IMR-90 (cell line): ENCODE measurements at regions not wholly inside any gene's neighbourhood (a gene's known extent, or its start where the extent isn't known, plus 50 kb on each side); places are given as distances from the start of the nearest gene placed in this dataset.

Experiments used
- ATAC-seq: fragments of 200-7000 bp; cut with Tn5 transposase; 2 replicates; pipeline ENCODE4 v1.9.1; 2020; ENCODE audit warnings: low read depth, mild to moderate bottlenecking, moderate library complexity
- BruUV-seq: library from RNA; stranded (reverse); fragments of 400-500 nt; replicated peaks from 2 replicates; lab custom pipeline; 2021; lab: Mats Ljungman, UMichigan
- CTCF ChIA-PET: fragments of 300-600 bp; formaldehyde crosslinking; extraction: SDS; loops from one replicate; lab custom pipeline; 2021; ENCODE audit warnings: antibody characterized with exemption; lab: Yijun Ruan, JAX
- POLR2A ChIA-PET: fragments of 300-600 bp; sonication (Branson Sonifier 250); formaldehyde crosslinking; loops from one replicate; lab custom pipeline; 2022; ENCODE audit warnings: antibody characterized with exemption; ENCODE audit not compliant: unreplicated experiment; lab: Charles Lee
- DNase-seq: peaks from one replicate; pipeline ENCODE4 v3.0.0; 2013
- H2AFZ ChIP-seq: replicated peaks from 2 replicates; pipeline ENCODE3; 2013; ENCODE audit warnings: low read length, mild to moderate bottlenecking; ENCODE audit not compliant: poor library complexity
- H2AK5ac ChIP-seq: 2 replicates; pipeline ENCODE4 v1.6.1; 2013; ENCODE audit warnings: low read depth, low read length, inconsistent platforms
- H2AK9ac ChIP-seq: replicated peaks from 2 replicates; pipeline ENCODE3; 2013; ENCODE audit warnings: mild to moderate bottlenecking, low read depth, low read length, moderate library complexity; ENCODE audit not compliant: poor library complexity
- H2BK120ac ChIP-seq: 2 replicates; pipeline ENCODE4 v1.6.1; 2013; ENCODE audit warnings: low read depth, low read length, inconsistent platforms
- H2BK15ac ChIP-seq: 3 replicates; pipeline ENCODE4 v1.6.1; 2013; ENCODE audit warnings: low read depth, low read length, inconsistent platforms
- H2BK20ac ChIP-seq: 2 replicates; pipeline ENCODE4 v1.6.1; 2013; ENCODE audit warnings: low read depth, mild to moderate bottlenecking, inconsistent platforms, low read length, moderate library complexity
- H2BK5ac ChIP-seq: 2 replicates; pipeline ENCODE4 v1.6.1; 2013; ENCODE audit warnings: mild to moderate bottlenecking, low read depth, low read length, inconsistent platforms; ENCODE audit not compliant: poor library complexity, severe bottlenecking
- H3K14ac ChIP-seq: replicated peaks from 2 replicates; pipeline ENCODE4 v1.6.1; 2013; ENCODE audit warnings: low read depth, low read length, inconsistent platforms
- H3K18ac ChIP-seq: 2 replicates; pipeline ENCODE4 v1.6.1; 2013; ENCODE audit warnings: low read depth, low read length, control low read depth
- H3K23ac ChIP-seq: 2 replicates; pipeline ENCODE4 v1.6.1; 2013; ENCODE audit warnings: low read depth, low read length, inconsistent platforms
- H3K27ac ChIP-seq: 2 replicates; pipeline ENCODE4 v1.5.1; 2013; ENCODE audit warnings: mild to moderate bottlenecking, control low read depth, low read length; ENCODE audit not compliant: insufficient read depth
- H3K27me3 ChIP-seq: 2 replicates; pipeline ENCODE4 v1.6.1; 2013; ENCODE audit warnings: low read length; ENCODE audit not compliant: control insufficient read depth, insufficient read depth
- H3K36me3 ChIP-seq: 2 replicates; pipeline ENCODE4 v1.6.1; 2013; ENCODE audit warnings: low read length, mixed read lengths; ENCODE audit not compliant: control insufficient read depth, insufficient read depth
- H3K4ac ChIP-seq: 2 replicates; pipeline ENCODE4 v1.6.1; 2013; ENCODE audit warnings: low read depth, low read length, inconsistent platforms
- H3K4me1 ChIP-seq: 2 replicates; pipeline ENCODE4 v1.6.1; 2013; ENCODE audit warnings: low read length, mixed read lengths; ENCODE audit not compliant: control insufficient read depth, insufficient read depth
- H3K4me2 ChIP-seq: 2 replicates; pipeline ENCODE4 v1.6.1; 2013; ENCODE audit warnings: low read depth, mild to moderate bottlenecking, control low read depth, low read length, moderate library complexity
- H3K4me3 ChIP-seq: 2 replicates; pipeline ENCODE4 v1.5.1; 2013; ENCODE audit warnings: low read depth, mild to moderate bottlenecking, control low read depth, low read length, moderate library complexity; ENCODE audit not compliant: insufficient read depth
- H3K56ac ChIP-seq: 2 replicates; pipeline ENCODE4 v1.6.1; 2013; ENCODE audit warnings: low read length, inconsistent platforms; ENCODE audit not compliant: insufficient read depth; ENCODE audit errors: extremely low read depth
- H3K79me1 ChIP-seq, 2 experiments: 2 replicates each; pipeline ENCODE4 v1.6.1; 2013; ENCODE audit warnings: low read length in 2 of 2, inconsistent platforms in 1 of 2, low read depth in 1 of 2
- H3K9ac ChIP-seq: 2 replicates; pipeline ENCODE4 v1.6.1; 2013; ENCODE audit warnings: low read depth, low read length, control low read depth
- H3K9me1 ChIP-seq: 2 replicates; pipeline ENCODE4 v1.6.1; 2013; ENCODE audit warnings: low read length, inconsistent platforms; ENCODE audit not compliant: insufficient read depth
- H3K9me3 ChIP-seq: 2 replicates; pipeline ENCODE4 v1.6.1; 2013; ENCODE audit warnings: low read length; ENCODE audit not compliant: control insufficient read depth, insufficient read depth
- H4K20me1 ChIP-seq: 2 replicates; pipeline ENCODE4 v1.6.1; 2013; ENCODE audit warnings: low read length, inconsistent platforms; ENCODE audit not compliant: insufficient read depth
- H4K5ac ChIP-seq: 2 replicates; pipeline ENCODE4 v1.6.1; 2013; ENCODE audit warnings: mild to moderate bottlenecking, low read depth, low read length, control low read depth
- H4K8ac ChIP-seq, 2 experiments: 2 replicates each; pipeline ENCODE4 v1.6.1; 2013; ENCODE audit warnings: low read depth in 2 of 2, low read length in 2 of 2, control low read depth in 1 of 2, inconsistent platforms in 1 of 2
- H4K91ac ChIP-seq: 2 replicates; pipeline ENCODE4 v1.6.1; 2013; ENCODE audit warnings: low read depth, low read length, inconsistent platforms; ENCODE audit not compliant: insufficient read depth
- ELK1 ChIP-seq: fragments of 150-350 bp; IDR thresholded peaks from 2 replicates; pipeline ENCODE4 v1.6.1; 2016; ENCODE audit warnings: low read depth, mild to moderate bottlenecking, low read length, moderate library complexity, borderline replicate concordance
- MXI1 ChIP-seq: IDR thresholded peaks from 2 replicates; pipeline ENCODE4 v1.6.1; 2012; ENCODE audit warnings: low read depth, mild to moderate bottlenecking, low read length, moderate library complexity, borderline replicate concordance
- RCOR1 ChIP-seq: IDR thresholded peaks from 2 replicates; pipeline ENCODE4 v1.6.1; 2012; ENCODE audit warnings: mild to moderate bottlenecking, low read length, improper control_type of control experiment; ENCODE audit not compliant: insufficient replicate concordance
- RFX5 ChIP-seq: IDR thresholded peaks from 2 replicates; pipeline ENCODE4 v1.8.0; 2012; ENCODE audit warnings: low read depth, mild to moderate bottlenecking, low read length, moderate library complexity
- WGBS, 2 experiments: methylation state at CpG; one replicate each; pipeline versions ENCODE4 v1.1.5 to v1.1.7; 2013; ENCODE audit warnings: missing lambda C conversion rate in 2 of 2; ENCODE audit not compliant: insufficient read length in 1 of 2; ENCODE audit errors: extremely low coverage in 2 of 2; 5-methylcytosine and 5-hydroxymethylcytosine counted together
- dilution Hi-C: fragments of 300-500 bp; cut with HindIII; formaldehyde crosslinking; loops from one replicate; pipeline ENCODE4 v1.14.3; 2018; ENCODE audit warnings: low sequenced_read_pairs; ENCODE audit not compliant: unreplicated experiment
- in situ Hi-C: fragments of 300-500 bp; cut with MboI; formaldehyde crosslinking; loops from 3 replicates; pipeline ENCODE4 v1.14.3; 2019; ENCODE audit warnings: low sequenced_read_pairs, inconsistent platforms, mixed read lengths
- intact Hi-C: fragments of 100-400 bp; cut with micrococcal nuclease; formaldehyde crosslinking; loops from 2 replicates; pipeline ENCODE4 v1.10.0; 2022
- TF ChIP-seq, protein P1 (sequence below): fragments of 150-350 bp; IDR thresholded peaks from 2 replicates; pipeline ENCODE4 v1.6.1; 2017; ENCODE audit warnings: mild to moderate bottlenecking, antibody characterized with exemption, low read length, low read depth

- Histone ChIP-seq H2BK20ac (no peak overlapping the region), H3K56ac (no peak overlapping the region), H4K91ac (no peak overlapping the region), H3K14ac (no peak overlapping the region), H4K20me1 (no peaks in the 10 kb centered on the region), H3K9ac (no peak overlapping the region), H4K8ac (no peak overlapping the region), H2AK5ac (no peak overlapping the region), H2BK120ac (no peak overlapping the region), H2AK9ac (no peak overlapping the region), H3K18ac (no peak overlapping the region), H3K4me2 (no peak overlapping the region), H3K9me3 (no peaks in the 10 kb centered on the region), H2BK15ac (no peak overlapping the region), H3K27ac (no peak overlapping the region), H3K36me3 (no peaks in the 10 kb centered on the region), H3K79me1 (no peaks in the 10 kb centered on the region), H3K23ac (no peak overlapping the region), H3K9me1 (no peaks in the 10 kb centered on the region), H3K4ac (no peak overlapping the region), H2AFZ (no peak overlapping the region), H3K4me3 (no peak overlapping the region), H3K4me1 (no peaks in the 10 kb centered on the region), H2BK5ac (no peak overlapping the region), H4K5ac (no peak overlapping the region), H3K27me3 (no peaks in the 10 kb centered on the region; the same call in 1 of the 2 replicates)
- WGBS, 2 experiments, result 71% methylated on average over 11 of the region's 11 CpGs; no CpG with 5 or more reads in 1 of the 2 experiments
- in situ Hi-C loops, result no loop called here
- no TSS peak for BruUV-seq
- no peak for ATAC-seq
- no peak for TF ChIP-seq MXI1
- TF ChIP-seq ELK1, result no peak
- TF ChIP-seq RCOR1, result no peak
- TF ChIP-seq, protein P1, sequence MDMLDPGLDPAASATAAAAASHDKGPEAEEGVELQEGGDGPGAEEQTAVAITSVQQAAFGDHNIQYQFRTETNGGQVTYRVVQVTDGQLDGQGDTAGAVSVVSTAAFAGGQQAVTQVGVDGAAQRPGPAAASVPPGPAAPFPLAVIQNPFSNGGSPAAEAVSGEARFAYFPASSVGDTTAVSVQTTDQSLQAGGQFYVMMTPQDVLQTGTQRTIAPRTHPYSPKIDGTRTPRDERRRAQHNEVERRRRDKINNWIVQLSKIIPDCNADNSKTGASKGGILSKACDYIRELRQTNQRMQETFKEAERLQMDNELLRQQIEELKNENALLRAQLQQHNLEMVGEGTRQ, result no peak
- TF ChIP-seq RFX5, result no peak
- POLR2A ChIA-PET, result no interaction called here
- intact Hi-C loops, result no loop called here
- CTCF ChIA-PET, result no interaction called here
- DNase-seq, result no peak
- dilution Hi-C loops, result no loop called here
Observed at GRCh38 chr17:79455636-79456035, 155.2 kb downstream of the RBFOX3 start.
